ENCODE measurements at regions not wholly inside any gene's neighbourhood (a gene's known extent, or its start where the extent isn't known, plus 50 kb on each side); places are given as distances from the start of the nearest gene placed in this dataset.
"Not testable (repeated sequence)": the region's sequence is repeated elsewhere in the genome, so short reads cannot be mapped to it uniquely, and the experiment has no call there.

- no peak for DNase-seq (ENCODE audit: extremely low spot score)
- TF ChIP-seq L3MBTL2 (conservative IDR thresholded peaks at IDR 0.05) (no peak), HDGF (IDR thresholded peaks at IDR 0.05; ENCODE audit: borderline replicate concordance) (no peak), FOXM1 (IDR thresholded peaks at IDR 0.05; ENCODE audit: borderline replicate concordance) (no peak), TARDBP (IDR thresholded peaks at IDR 0.05) (no peak), BHLHE40 (IDR thresholded peaks at IDR 0.05; ENCODE audit: borderline replicate concordance) (no peak), SP1 (IDR thresholded peaks at IDR 0.05) (no peak), LEF1 (IDR thresholded peaks at IDR 0.05; ENCODE audit: borderline replicate concordance) (no peak)
- POLR2A ChIA-PET, result no interaction called here
- CTCF ChIA-PET, result no interaction called here
These were observed 140.5 kb downstream of the NDFIP2 start for GRCh38 chr13:79621449-79621848.

DNA sequence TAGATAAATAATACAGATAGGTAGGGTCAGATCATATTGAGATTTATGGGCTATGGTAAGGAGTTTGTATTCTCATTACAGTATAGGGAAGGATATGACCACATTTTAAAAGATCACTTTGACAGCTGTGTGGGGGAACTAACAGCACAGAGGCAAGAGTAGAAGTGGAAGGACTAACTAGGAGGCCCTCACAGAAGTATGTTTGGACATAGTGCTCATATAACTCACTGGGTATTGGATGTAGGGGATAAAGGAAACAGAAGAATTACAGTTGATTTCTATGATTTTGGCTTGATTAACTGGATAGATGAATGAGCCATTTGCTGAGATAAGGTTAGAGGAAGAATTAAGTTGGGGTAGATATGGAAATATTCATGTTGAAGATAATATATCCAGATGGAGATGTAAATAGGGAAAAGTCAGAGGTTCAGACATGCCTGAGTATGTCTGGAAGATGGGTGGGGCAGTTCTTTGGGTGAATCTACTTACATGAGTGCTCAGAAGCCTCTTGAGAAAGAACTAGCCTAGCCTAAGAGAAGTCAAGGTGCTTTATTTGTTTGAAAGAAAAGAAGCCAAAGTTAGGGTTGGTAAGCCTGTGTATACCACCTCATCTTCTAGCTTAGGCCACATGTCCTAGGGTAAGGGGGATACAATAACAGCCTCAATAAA lies 133.4 kb downstream of the NDFIP2 start:
- DNase-seq (ENCODE audit: extremely low spot score), result no peak
- CTCF ChIA-PET, result no interaction called here
- POLR2A ChIA-PET, result no interaction called here
- no peak for TF ChIP-seq FOXA1 (IDR thresholded peaks at IDR 0.05)
- TF ChIP-seq ARNT (IDR thresholded peaks at IDR 0.05), result no peak
- TF ChIP-seq TARDBP (IDR thresholded peaks at IDR 0.05), result no peak
- no peak for TF ChIP-seq BHLHE40 (IDR thresholded peaks at IDR 0.05; ENCODE audit: borderline replicate concordance)
- no peak for TF ChIP-seq L3MBTL2 (conservative IDR thresholded peaks at IDR 0.05)
- no peak for TF ChIP-seq PKNOX1 (IDR thresholded peaks at IDR 0.05)
- no peak for TF ChIP-seq HDGF (IDR thresholded peaks at IDR 0.05; ENCODE audit: borderline replicate concordance)
- TF ChIP-seq FOXM1 (IDR thresholded peaks at IDR 0.05; ENCODE audit: borderline replicate concordance), result no peak
- TF ChIP-seq ELF4 (IDR thresholded peaks at IDR 0.05), result no peak
- TF ChIP-seq CTBP1 (IDR thresholded peaks at IDR 0.05; ENCODE audit: borderline replicate concordance), result no peak

DNA sequence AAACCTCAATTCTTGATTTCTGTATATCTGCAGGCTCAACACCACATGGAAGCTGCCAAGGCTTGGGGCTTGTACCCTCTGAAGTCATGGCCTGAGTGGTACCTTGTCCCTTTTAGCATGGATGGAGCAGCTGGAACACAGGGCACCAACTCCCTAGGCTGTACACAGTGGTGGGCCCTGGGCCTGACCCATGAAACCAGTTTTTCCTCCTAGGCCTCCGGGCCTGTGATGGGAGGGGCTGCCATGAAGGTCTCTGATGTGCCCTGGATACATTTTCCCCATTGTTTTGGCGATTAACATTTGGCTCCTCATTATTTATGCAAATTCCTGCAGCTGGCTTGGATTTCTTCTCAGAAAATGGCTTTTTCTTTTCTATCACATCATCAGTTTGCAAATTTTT lies 131.6 kb downstream of the NDFIP2 start:
- ChIA-PET CTCF (no interaction called here), POLR2A (no interaction called here)
- no peak for DNase-seq (ENCODE audit: extremely low spot score)
- TF ChIP-seq FOXA1 (IDR thresholded peaks at IDR 0.05) (no peak), ELF4 (IDR thresholded peaks at IDR 0.05) (no peak), SP1 (IDR thresholded peaks at IDR 0.05) (no peak), BHLHE40 (IDR thresholded peaks at IDR 0.05; ENCODE audit: borderline replicate concordance) (no peak), SUZ12 (IDR thresholded peaks at IDR 0.05) (no peak), LEF1 (IDR thresholded peaks at IDR 0.05; ENCODE audit: borderline replicate concordance) (no peak), ARNT (IDR thresholded peaks at IDR 0.05) (no peak), HDGF (IDR thresholded peaks at IDR 0.05; ENCODE audit: borderline replicate concordance) (no peak), FOXM1 (IDR thresholded peaks at IDR 0.05; ENCODE audit: borderline replicate concordance) (no peak), FOXK2 (IDR thresholded peaks at IDR 0.05) (no peak), NFRKB (IDR thresholded peaks at IDR 0.05) (no peak), CTBP1 (IDR thresholded peaks at IDR 0.05; ENCODE audit: borderline replicate concordance) (no peak), ZNF384 (IDR thresholded peaks at IDR 0.05) (no peak), PKNOX1 (IDR thresholded peaks at IDR 0.05) (no peak), L3MBTL2 (conservative IDR thresholded peaks at IDR 0.05) (no peak), TARDBP (IDR thresholded peaks at IDR 0.05) (no peak)

- CTCF ChIA-PET; DNase-seq (ENCODE audit: extremely low spot score); POLR2A ChIA-PET: not testable (repeated sequence)
These were observed 126.9 kb downstream of the NDFIP2 start for GRCh38 chr13:79607895-79608294.
